A549 (cell line): ENCODE measurements at regions not wholly inside any gene's neighbourhood (a gene's known extent, or its start where the extent isn't known, plus 50 kb on each side); places are given as distances from the start of the nearest gene placed in this dataset.

Experiments
- ATAC-seq, 2 experiments: fragments of 200-7000 bp in 1 of 2; fragments of >200 bp in 1 of 2; cut with Nextera tagmentation in 1 of 2; cut with Tn5 transposase in 1 of 2; 3 replicates each; pipeline versions ENCODE4 v1.8.0 to v1.9.1; 2018 to 2020; ENCODE audit warnings: mild to moderate bottlenecking in 1 of 2, moderate library complexity in 1 of 2
- CTCF ChIA-PET: fragments of 300-600 bp; sonication (Branson Sonifier 250); formaldehyde crosslinking; extraction: SDS; loops from one replicate; lab custom pipeline; 2021; ENCODE audit warnings: antibody characterized with exemption, inconsistent platforms; lab: Yijun Ruan, JAX
- POLR2A ChIA-PET: fragments of 350-600 bp; formaldehyde crosslinking; extraction: SDS; loops from one replicate; lab custom pipeline; 2021; ENCODE audit warnings: antibody characterized with exemption, inconsistent platforms; lab: Yijun Ruan, JAX
- DNase-seq, 2 experiments: peaks; one replicate each; pipeline versions ENCODE4 v3.0.0 to v3.0.0-alpha.2; 2011 to 2016; ENCODE audit warnings: low read depth in 1 of 2, low spot score in 1 of 2
- FAIRE-seq: peaks from 2 replicates; lab custom pipeline; 2011; peaks lifted over from hg19 to GRCh38; lab: Jason Lieb, UNC
- H3K27ac ChIP-seq, 2 experiments: fragments of >200 bp; sonication (Bioruptor Twin); formaldehyde crosslinking; 3 replicates each; pipeline ENCODE4 v1.5.1; 2016 to 2017
- H3K4me1 ChIP-seq: fragments of >200 bp; sonication (Bioruptor Twin); formaldehyde crosslinking; 3 replicates; pipeline ENCODE4 v1.6.1; 2016
- H3K4me2 ChIP-seq: fragments of >200 bp; sonication (Bioruptor Twin); formaldehyde crosslinking; 3 replicates; pipeline ENCODE4 v1.6.1; 2016
- H3K4me3 ChIP-seq: fragments of >200 bp; sonication (Bioruptor Twin); formaldehyde crosslinking; 3 replicates; pipeline ENCODE4 v1.5.1; 2016
- H3K9me3 ChIP-seq: fragments of >200 bp; sonication (Bioruptor Twin); formaldehyde crosslinking; 3 replicates; pipeline ENCODE4 v1.6.1; 2016
- ATOH8 ChIP-seq: fragments of 250-450 bp; sonication (Bioruptor Pico); IDR thresholded peaks from 2 replicates; pipeline ENCODE4 v1.5.0; 2020; ENCODE audit warnings: low read depth, mild to moderate bottlenecking, moderate library complexity
- BHLHE40 ChIP-seq: IDR thresholded peaks from 2 replicates; pipeline ENCODE4 v1.6.1; 2012; ENCODE audit warnings: low read depth, low read length, inconsistent platforms
- CBX2 ChIP-seq: fragments of 200-600 bp; sonication (generic); IDR thresholded peaks from 2 replicates; pipeline ENCODE4 v1.6.1; 2016; ENCODE audit warnings: low read depth, mild to moderate bottlenecking, borderline replicate concordance
- CBX8 ChIP-seq: fragments of 200-600 bp; sonication (generic); IDR thresholded peaks from 2 replicates; pipeline ENCODE4 v1.6.1; 2016
- E2F6 ChIP-seq: IDR thresholded peaks from 2 replicates; pipeline ENCODE4 v1.6.1; 2012; ENCODE audit warnings: low read depth, borderline replicate concordance
- EHMT2 ChIP-seq: fragments of 200-600 bp; sonication (generic); IDR thresholded peaks from 2 replicates; pipeline ENCODE4 v1.6.1; 2016; ENCODE audit warnings: antibody characterized with exemption, low read depth, mild to moderate bottlenecking, moderate library complexity
- ELK1 ChIP-seq: fragments of 150-350 bp; IDR thresholded peaks from 2 replicates; pipeline ENCODE4 v1.6.1; 2014; ENCODE audit warnings: low read depth, mild to moderate bottlenecking, low read length
- EP300 ChIP-seq, 2 experiments: fragments of >200 bp; sonication (Bioruptor Twin); formaldehyde crosslinking; IDR thresholded peaks; 2 replicates in 1 of 2; 3 replicates in 1 of 2; pipeline ENCODE4 v1.6.1; 2016 to 2017
- ESRRA ChIP-seq: fragments of 150-350 bp; IDR thresholded peaks from 2 replicates; pipeline ENCODE4 v1.6.1; 2014; ENCODE audit warnings: mild to moderate bottlenecking, low read length, borderline replicate concordance
- FOSB ChIP-seq: fragments of 250-450 bp; sonication (Bioruptor Pico); IDR thresholded peaks from 2 replicates; pipeline ENCODE4 v1.5.0; 2020; ENCODE audit warnings: mild to moderate bottlenecking, moderate library complexity
- FOSL2 ChIP-seq, 2 experiments: fragments of 450-650 bp in 1 of 2; fragments of >200 bp in 1 of 2; sonication (Bioruptor Twin) in 1 of 2; formaldehyde crosslinking; IDR thresholded peaks; 2 replicates each; pipeline versions ENCODE4 v1.5.0 to v1.6.1; 2016 to 2020; ENCODE audit warnings: mild to moderate bottlenecking in 1 of 2, moderate library complexity in 1 of 2
- FOXS1 ChIP-seq: fragments of 250-450 bp; sonication (Bioruptor Pico); IDR thresholded peaks from 2 replicates; pipeline ENCODE4 v1.5.0; 2020; ENCODE audit warnings: mild to moderate bottlenecking, moderate library complexity
- GATA3 ChIP-seq: IDR thresholded peaks from 2 replicates; pipeline ENCODE4 v1.6.1; 2012; ENCODE audit warnings: borderline replicate concordance
- HOXB5 ChIP-seq: fragments of 250-450 bp; sonication (Bioruptor Pico); IDR thresholded peaks from 2 replicates; pipeline ENCODE4 v1.5.0; 2020; ENCODE audit warnings: mild to moderate bottlenecking, moderate library complexity
- JUN ChIP-seq, 2 experiments: fragments of >200 bp; sonication (Bioruptor Twin); formaldehyde crosslinking; IDR thresholded peaks; 2 replicates in 1 of 2; 3 replicates in 1 of 2; pipeline ENCODE4 v1.6.1; 2016 to 2017
- JUNB ChIP-seq: fragments of >200 bp; sonication (Bioruptor Twin); formaldehyde crosslinking; IDR thresholded peaks from 2 replicates; pipeline ENCODE4 v1.6.1; 2016
- KDM1A ChIP-seq: fragments of 200-600 bp; sonication (generic); IDR thresholded peaks from 2 replicates; pipeline ENCODE4 v1.6.1; 2016; ENCODE audit warnings: low read depth, mild to moderate bottlenecking
- MAFK ChIP-seq: fragments of 450-650 bp; IDR thresholded peaks from 2 replicates; pipeline ENCODE4 v1.6.1; 2014; ENCODE audit not compliant: partially characterized antibody
- PHF8 ChIP-seq: fragments of 200-600 bp; sonication (generic); IDR thresholded peaks from 2 replicates; pipeline ENCODE4 v1.6.1; 2016; ENCODE audit warnings: low read depth, mild to moderate bottlenecking, antibody characterized with exemption, moderate library complexity, borderline replicate concordance
- POLR2A ChIP-seq: IDR thresholded peaks from 2 replicates; pipeline ENCODE4 v1.6.1; 2012; ENCODE audit warnings: mild to moderate bottlenecking, low read length
- POLR2AphosphoS2 ChIP-seq: conservative IDR thresholded peaks from 2 replicates; pipeline ENCODE4 v1.6.1; 2012; ENCODE audit warnings: low read length, improper control_type of control experiment, inconsistent platforms
- RNF2 ChIP-seq: fragments of 200-600 bp; sonication (generic); IDR thresholded peaks from 2 replicates; pipeline ENCODE4 v1.6.1; 2016; ENCODE audit warnings: low read depth, mild to moderate bottlenecking, antibody characterized with exemption, moderate library complexity, borderline replicate concordance
- TFCP2L1 ChIP-seq: fragments of 250-450 bp; sonication (Bioruptor Pico); IDR thresholded peaks from 2 replicates; pipeline ENCODE4 v1.5.0; 2021; ENCODE audit warnings: mild to moderate bottlenecking
- TP53 ChIP-seq: fragments of 250-450 bp; sonication (Bioruptor Pico); IDR thresholded peaks from 2 replicates; pipeline ENCODE4 v1.5.0; 2021; ENCODE audit warnings: mild to moderate bottlenecking, moderate library complexity
- USF2 ChIP-seq: fragments of 450-650 bp; IDR thresholded peaks from 2 replicates; pipeline ENCODE4 v1.6.1; 2014; ENCODE audit warnings: antibody characterized with exemption
- ZC3H11A ChIP-seq: fragments of 450-650 bp; IDR thresholded peaks from 2 replicates; pipeline ENCODE4 v1.6.1; 2014; ENCODE audit warnings: antibody characterized with exemption, mild to moderate bottlenecking
- ZFP36 ChIP-seq: fragments of 450-650 bp; IDR thresholded peaks from 2 replicates; pipeline ENCODE4 v1.6.1; 2014; ENCODE audit warnings: borderline replicate concordance; ENCODE audit not compliant: partially characterized antibody
- WGBS: methylation state at CpG from one replicate; pipeline ENCODE4 v1.1.6; 2017; ENCODE audit errors: missing lambda C conversion rate; 5-methylcytosine and 5-hydroxymethylcytosine counted together

GRCh38 chr5:159481751-159482150, 151.5 kb upstream of the IL12B start:
- no peaks in the 10 kb centered on the region for H3K4me1 ChIP-seq
- ChIA-PET CTCF (interaction anchor here (1.0 kb wide), 1 partner anchor 38 kb away, joined by 3 read pairs; no protein-coding TSS in a partner anchor), POLR2A (no interaction called here)
- no peak for DNase-seq
- H3K9me3 ChIP-seq: no peaks in the 10 kb centered on the region
- ATAC-seq: no peak
- WGBS: 38% methylated on average over 1 of the region's 1 CpG
- no peak for TF ChIP-seq HOXB5 (CRISPR knock-in tag)
- FAIRE-seq: no peak
- H3K4me2 ChIP-seq: no peak overlapping the region
- no peak overlapping the region for H3K27ac ChIP-seq
- H3K4me3 ChIP-seq: no peak overlapping the region

GRCh38 chr5:159486836-159487235, 156.5 kb upstream of the IL12B start:
- Histone ChIP-seq H3K4me1 (no peaks in the 10 kb centered on the region), H3K4me2 (no peak overlapping the region), H3K27ac (no peak overlapping the region), H3K4me3 (no peak overlapping the region), H3K9me3 (no peaks in the 10 kb centered on the region)
- CTCF ChIA-PET: no interaction called here
- no peak for DNase-seq
- POLR2A ChIA-PET: no interaction called here
- 78% methylated on average over 3 of the region's 3 CpGs for WGBS
- no peak for TF ChIP-seq POLR2AphosphoS2
- TF ChIP-seq ELK1: no peak
- no peak for TF ChIP-seq JUNB
- TF ChIP-seq ESRRA: no peak
- TF ChIP-seq TFCP2L1 (CRISPR knock-in tag): no peak
- TF ChIP-seq USF2: no peak
- no peak for TF ChIP-seq CBX2
- TF ChIP-seq GATA3: no peak
- no peak for TF ChIP-seq EP300 (IDR thresholded peaks at IDR 0.05)
- TF ChIP-seq ATOH8 (CRISPR knock-in tag): no peak
- no peak for TF ChIP-seq TP53
- no peak for TF ChIP-seq HOXB5 (CRISPR knock-in tag)
- TF ChIP-seq MAFK: no peak
- no peak for TF ChIP-seq BHLHE40
- no peak for TF ChIP-seq EHMT2
- no peak for TF ChIP-seq POLR2A
- no peak for ATAC-seq
- FAIRE-seq: no peak

- no peak for FAIRE-seq
- POLR2A ChIA-PET: no interaction called here
Observed at GRCh38 chr5:159488516-159488915, 158.2 kb upstream of the IL12B start.

More at GRCh38 chr5:159488516-159488915, 158.2 kb upstream of the IL12B start:
- Histone ChIP-seq H3K4me1 (no peaks in the 10 kb centered on the region), H3K27ac (no peak overlapping the region), H3K9me3 (no peaks in the 10 kb centered on the region), H3K4me2 (no peak overlapping the region), H3K4me3 (no peak overlapping the region)
- WGBS: 81% methylated on average over 4 of the region's 4 CpGs
- CTCF ChIA-PET: interaction anchor here (0.7 kb wide), 1 partner anchor 41 kb away, joined by 3 read pairs; no protein-coding TSS in a partner anchor
- DNase-seq: no peak
- ATAC-seq: no peak
- TF ChIP-seq CBX8 (no peak), FOSL2 (IDR thresholded peaks at IDR 0.05) (no peak), FOSL2 (CRISPR knock-in tag; IDR thresholded peaks at IDR 0.05) (no peak), POLR2A (no peak), FOSB (CRISPR knock-in tag) (no peak), ZFP36 (no peak), RNF2 (no peak), JUN (IDR thresholded peaks at IDR 0.05) (no peak), ZC3H11A (no peak), PHF8 (no peak), BHLHE40 (no peak), E2F6 (no peak), ESRRA (no peak), KDM1A (no peak), FOXS1 (no peak), ELK1 (no peak)
